Fibroblast of gingiva (primary cell): ENCODE measurements at regions not wholly inside any gene's neighbourhood (a gene's known extent, or its start where the extent isn't known, plus 50 kb on each side); places are given as distances from the start of the nearest gene placed in this dataset.
"Not testable (repeated sequence)": the region's sequence is repeated elsewhere in the genome, so short reads cannot be mapped to it uniquely, and the experiment has no call there.

ENCODE experiments used
- DNase-seq: peaks from one replicate; pipeline ENCODE4 v3.0.0-alpha.2; 2011; ENCODE audit warnings: low read depth

DNA sequence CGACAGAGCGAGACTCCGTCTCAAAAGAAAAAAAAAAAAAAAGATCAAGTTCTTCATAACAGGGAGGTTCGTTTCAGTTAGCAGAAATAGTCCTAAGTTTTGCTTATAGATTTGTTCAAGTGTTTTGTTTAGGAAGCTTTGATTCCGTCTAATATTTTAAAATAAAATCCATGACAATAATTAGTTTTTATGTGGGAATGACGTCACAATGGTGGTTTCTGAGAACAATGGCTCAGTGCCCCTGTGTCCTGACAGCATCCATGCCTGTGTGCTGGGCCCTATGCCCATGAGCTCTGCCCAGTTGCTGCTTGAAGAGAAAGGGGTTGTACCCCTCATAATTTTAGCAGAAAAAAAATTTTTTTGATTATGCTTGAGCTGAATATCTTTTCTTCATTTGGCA is 134.0 kb downstream of the SST start:
- no peak for DNase-seq

GRCh38 chr3:187533797-187534196 is 136.4 kb downstream of the SST start:
- DNase-seq, result no peak

DNA sequence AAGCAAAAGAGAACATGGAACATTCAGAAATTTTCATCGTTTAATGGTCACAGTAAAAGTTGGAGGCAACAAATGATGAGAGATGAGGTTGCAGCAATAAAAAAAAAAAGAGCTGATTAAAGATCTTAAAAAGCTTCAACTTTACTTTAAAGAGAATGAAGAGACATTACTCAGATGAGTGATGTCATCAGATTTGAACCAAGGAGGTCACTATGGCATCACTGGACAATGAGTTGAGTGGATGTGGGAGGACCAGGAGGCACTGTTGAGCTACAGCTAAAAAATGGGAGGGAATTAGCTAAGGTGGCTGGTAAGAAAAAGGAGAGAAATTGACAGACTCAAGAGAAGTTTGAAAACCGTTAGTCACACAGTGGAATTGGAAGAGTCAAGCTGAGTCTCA is 138.4 kb downstream of the SST start:
- DNase-seq, result no peak

- DNase-seq, result no peak
Observed at GRCh38 chr3:187522890-187523289, 147.3 kb downstream of the SST start.

DNA sequence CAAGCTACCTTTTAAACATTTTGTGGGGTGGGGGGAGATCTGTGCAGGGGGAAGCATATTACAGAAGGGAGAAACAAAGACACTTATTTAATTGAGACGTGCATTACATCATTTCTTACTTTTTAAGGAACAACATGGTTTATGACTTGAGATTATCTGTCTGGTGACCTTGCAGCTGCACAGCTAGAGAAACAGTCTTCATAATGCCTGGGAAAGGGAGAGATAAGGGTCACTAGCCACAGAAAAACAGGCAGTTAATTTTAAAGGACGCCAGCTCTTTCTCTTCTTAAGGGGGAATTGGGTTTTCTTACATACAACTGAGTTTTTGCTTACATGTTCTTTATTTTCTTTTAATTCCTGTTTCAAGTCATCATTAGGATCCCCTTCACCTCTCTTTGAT is 147.9 kb downstream of the SST start:
- DNase-seq, result no peak

DNA sequence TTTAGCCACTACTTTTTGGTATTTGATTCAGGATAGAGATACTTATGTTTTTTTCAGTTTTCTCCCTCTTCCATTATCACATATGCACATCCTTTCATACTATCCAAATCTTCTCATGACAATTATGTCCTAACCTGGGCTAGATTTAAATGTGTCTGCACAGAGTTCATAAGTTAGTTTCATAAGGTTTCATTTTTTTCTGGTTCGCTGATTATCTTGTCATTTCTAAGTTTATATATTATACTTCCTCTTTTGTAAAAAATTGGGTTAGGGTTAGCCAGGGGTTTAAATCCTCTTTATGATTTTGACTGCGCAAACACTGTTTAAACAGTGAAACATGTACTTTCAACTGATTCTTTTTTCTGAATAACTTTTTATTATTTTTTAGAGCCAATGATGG is 148.6 kb downstream of the SST start:
- no peak for DNase-seq

DNA sequence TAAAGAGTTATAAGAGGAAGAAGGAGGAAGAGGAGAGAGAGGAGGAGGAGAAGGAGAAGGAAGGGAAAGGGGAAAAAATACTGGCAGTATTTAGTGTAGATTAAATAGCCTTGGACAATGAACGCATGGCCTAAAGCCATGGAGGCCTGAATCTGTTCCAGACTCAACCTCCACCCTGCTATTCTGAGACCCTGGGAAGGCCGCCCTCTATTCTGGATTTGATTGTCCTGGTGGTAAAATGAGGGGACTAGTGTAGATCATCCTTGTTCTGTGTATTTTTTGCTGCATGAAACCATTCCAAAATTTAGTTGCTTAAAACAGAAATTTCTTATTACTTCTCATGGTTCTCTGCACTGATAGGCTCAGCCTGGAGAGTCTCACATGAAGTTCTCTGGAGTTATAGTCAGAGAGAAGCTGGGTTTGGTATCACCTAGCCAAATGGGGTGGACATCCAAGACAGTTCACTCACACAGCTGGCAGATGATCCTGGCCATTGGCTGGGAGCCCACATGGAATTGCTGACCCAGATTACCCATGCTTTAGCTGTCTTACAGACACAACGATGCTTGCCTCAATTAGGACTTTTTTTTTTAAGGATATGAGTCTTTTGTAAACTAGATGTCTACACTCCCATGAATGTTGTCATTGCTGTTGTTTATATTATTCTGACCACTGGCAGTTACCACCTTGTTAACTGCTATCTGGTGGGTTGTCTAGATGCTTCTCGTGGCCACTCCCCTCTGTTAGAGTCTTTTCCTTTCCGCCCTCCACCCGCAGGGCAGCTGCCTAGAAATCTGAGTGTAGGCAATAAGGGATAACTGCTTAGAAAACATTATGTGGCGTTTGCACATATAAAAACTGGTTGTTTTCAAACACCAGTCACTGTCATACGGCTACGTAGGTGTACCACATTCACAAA is 149.9 kb downstream of the SST start:
- no peak for DNase-seq

- DNase-seq, result no peak
Observed at GRCh38 chr3:187519428-187519890, 150.7 kb downstream of the SST start.

- no peak for DNase-seq
Observed at GRCh38 chr3:187518616-187519015, 150.4 kb downstream of the RTP4 start.

GRCh38 chr3:187518207-187518606 is 150.0 kb downstream of the RTP4 start:
- no peak for DNase-seq

- DNase-seq, result no peak
Observed at GRCh38 chr3:187516446-187517185, 148.4 kb downstream of the RTP4 start.

GRCh38 chr3:187507905-187508304 is 139.7 kb downstream of the RTP4 start:
- DNase-seq, result no peak

DNA sequence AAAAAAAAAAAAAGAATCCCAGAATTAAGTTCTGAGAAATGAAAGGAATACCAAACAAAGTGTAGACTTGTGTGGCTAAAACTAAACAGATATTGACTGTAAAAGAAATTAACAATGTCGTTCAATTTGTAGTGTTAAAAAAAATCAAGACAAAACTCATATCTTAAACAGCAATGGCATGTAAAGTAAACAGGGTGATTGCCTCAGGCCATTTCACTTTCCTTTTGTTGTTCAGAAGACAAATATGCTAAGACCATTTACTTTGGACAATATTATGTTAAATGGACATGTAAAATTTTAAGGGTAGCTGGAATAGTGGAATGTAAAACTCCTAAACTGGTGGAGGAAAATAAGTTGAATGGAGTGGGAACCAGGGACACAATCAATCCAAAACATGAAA is 139.1 kb downstream of the RTP4 start:
- DNase-seq, result no peak

DNA sequence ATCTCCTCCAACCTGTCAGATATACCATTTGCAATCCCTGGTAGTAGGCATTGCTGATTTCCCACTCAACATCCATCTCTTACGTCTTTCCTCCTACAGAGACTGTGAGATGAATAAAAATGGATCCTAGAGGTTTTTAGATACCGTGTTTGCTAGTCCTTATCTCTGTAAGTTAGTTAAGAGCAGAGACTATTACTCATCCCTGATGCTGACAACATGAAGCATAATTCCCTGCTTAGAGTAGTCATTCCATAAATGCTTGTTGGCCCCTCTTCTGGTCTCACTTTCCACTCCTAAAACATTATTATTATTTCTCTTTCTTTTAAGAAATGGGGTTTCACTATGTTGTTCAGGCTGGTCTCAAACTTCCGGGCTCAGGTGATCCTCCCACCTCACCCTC is 136.2 kb downstream of the RTP4 start:
- DNase-seq, result no peak

DNA sequence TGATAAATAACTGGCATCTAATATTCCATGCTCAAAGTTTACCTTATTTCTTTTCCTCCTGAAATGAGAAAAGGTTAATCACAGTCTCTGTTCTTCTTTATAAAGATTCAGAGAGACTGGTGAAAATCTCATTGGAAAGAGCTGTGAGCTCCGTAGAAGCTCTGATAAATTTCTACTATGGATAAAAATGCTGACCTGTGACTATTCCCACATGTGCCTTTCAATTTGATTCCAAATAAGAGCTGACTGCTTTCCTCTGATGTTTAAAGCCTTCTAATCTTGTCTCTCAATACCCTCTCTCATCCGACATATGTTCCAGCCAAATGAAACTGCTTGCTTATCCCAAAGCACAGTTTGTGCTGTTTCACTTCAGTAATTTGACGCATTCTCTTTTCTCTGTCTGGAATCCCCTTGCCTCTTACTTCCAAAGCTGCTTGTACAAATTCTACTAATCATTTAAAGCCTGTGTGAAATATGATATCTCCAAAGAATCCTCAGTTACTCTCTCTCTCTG is 130.1 kb downstream of the RTP4 start:
- no peak for DNase-seq

GRCh38 chr3:187497052-187497451 is 128.9 kb downstream of the RTP4 start:
- no peak for DNase-seq

GRCh38 chr3:187494056-187494455 is 125.9 kb downstream of the RTP4 start:
- DNase-seq, result not testable (repeated sequence)

DNA sequence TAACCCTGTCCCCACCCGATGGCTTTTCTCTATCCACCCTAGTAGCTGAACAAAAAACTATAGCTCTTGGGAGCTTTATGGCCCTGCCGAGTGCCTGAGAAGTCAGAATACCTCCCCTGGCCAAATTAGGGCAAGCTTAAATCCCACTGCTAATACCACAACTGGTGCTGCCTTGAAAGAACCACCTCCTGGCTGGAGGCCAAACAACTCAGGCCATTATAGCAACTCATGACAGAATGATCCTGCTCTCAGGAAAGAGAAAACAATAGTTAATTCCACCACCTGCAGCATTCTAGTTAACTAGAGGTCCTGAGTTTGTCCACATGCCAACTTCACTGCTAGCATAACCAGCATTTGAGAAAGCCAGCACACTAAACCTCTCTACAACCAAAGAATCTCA is 123.2 kb downstream of the RTP4 start:
- DNase-seq, result no peak

GRCh38 chr3:187490366-187490765 is 122.2 kb downstream of the RTP4 start:
- DNase-seq, result no peak

GRCh38 chr3:187484547-187485295 is 116.5 kb downstream of the RTP4 start:
- no peak for DNase-seq

- no peak for DNase-seq
Observed at GRCh38 chr3:187481426-187481825, 113.2 kb downstream of the RTP4 start.

DNA sequence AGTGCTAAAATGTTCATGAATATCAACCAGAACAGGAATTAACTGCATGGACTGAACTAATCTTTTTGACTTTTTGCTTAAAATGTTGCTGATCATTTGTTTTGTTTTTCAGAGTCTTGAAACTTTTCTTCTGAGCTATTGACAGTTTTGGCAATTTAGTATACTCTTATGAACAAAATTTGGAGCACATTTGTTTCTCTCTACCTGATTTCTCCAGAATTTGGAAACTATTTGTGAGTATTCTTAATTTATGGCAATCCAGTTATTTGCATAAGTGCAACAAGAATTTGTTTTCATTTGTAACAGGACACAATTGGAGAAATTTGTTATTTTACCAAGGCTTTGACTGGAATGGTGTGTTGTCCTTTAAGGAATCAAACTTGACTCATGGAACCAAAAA is 107.4 kb downstream of the RTP4 start:
- not testable (repeated sequence) for DNase-seq
